HG03066 (cell line): ENCODE measurements at regions not wholly inside any gene's neighbourhood (a gene's known extent, or its start where the extent isn't known, plus 50 kb on each side); places are given as distances from the start of the nearest gene placed in this dataset.

ENCODE experiments used
- ATAC-seq: cut with Tn5 transposase; IDR thresholded peaks from one replicate; pipeline ENCODE4 v1.9.1; 2021; ENCODE audit warnings: low read depth; ENCODE audit not compliant: unreplicated experiment

GRCh38 chr15:61798631-61799030 is 261.6 kb downstream of the VPS13C start:
- no peak for ATAC-seq

GRCh38 chr15:61796056-61796455 is 264.2 kb downstream of the VPS13C start:
- ATAC-seq = no peak

GRCh38 chr15:61794881-61795280 is 265.4 kb downstream of the VPS13C start:
- ATAC-seq = no peak

GRCh38 chr15:61794276-61794675 is 266.0 kb downstream of the VPS13C start:
- ATAC-seq = no peak

- ATAC-seq = no peak
These were observed 275.5 kb downstream of the VPS13C start for GRCh38 chr15:61784734-61785133.

GRCh38 chr15:61780278-61780980 is 279.8 kb downstream of the VPS13C start:
- no peak for ATAC-seq

GRCh38 chr15:61777689-61778088 is 282.6 kb downstream of the VPS13C start:
- no peak for ATAC-seq

GRCh38 chr15:61769557-61769956 is 290.7 kb downstream of the VPS13C start:
- ATAC-seq = no peak

GRCh38 chr15:61768131-61768530 is 292.1 kb downstream of the VPS13C start:
- no peak for ATAC-seq

GRCh38 chr15:61764981-61765380 is 295.3 kb downstream of the VPS13C start:
- no peak for ATAC-seq

- ATAC-seq = no peak
These were observed 296.1 kb downstream of the VPS13C start for GRCh38 chr15:61764141-61764540.

- ATAC-seq = no peak
These were observed 297.6 kb downstream of the VPS13C start for GRCh38 chr15:61762676-61763075.

- ATAC-seq = no peak
These were observed 300.6 kb downstream of the VPS13C start for GRCh38 chr15:61759639-61760038.

GRCh38 chr15:61756071-61756820 is 304.0 kb downstream of the VPS13C start:
- no peak for ATAC-seq

GRCh38 chr15:61755467-61755866 is 304.8 kb downstream of the VPS13C start:
- ATAC-seq = no peak

- no peak for ATAC-seq
These were observed 307.1 kb downstream of the VPS13C start for GRCh38 chr15:61753018-61753710.

- no peak for ATAC-seq
These were observed 308.2 kb downstream of the VPS13C start for GRCh38 chr15:61752001-61752400.

- no peak for ATAC-seq
These were observed 309.8 kb downstream of the VPS13C start for GRCh38 chr15:61750271-61751084.

- ATAC-seq = no peak
These were observed 311.1 kb downstream of the VPS13C start for GRCh38 chr15:61749169-61749568.

- ATAC-seq = no peak
These were observed 311.7 kb downstream of the VPS13C start for GRCh38 chr15:61748529-61748928.

- no peak for ATAC-seq
These were observed 313.7 kb downstream of the VPS13C start for GRCh38 chr15:61746589-61746988.
